ENCODE measurements at regions not wholly inside any gene's neighbourhood (a gene's known extent, or its start where the extent isn't known, plus 50 kb on each side); places are given as distances from the start of the nearest gene placed in this dataset.

DNA sequence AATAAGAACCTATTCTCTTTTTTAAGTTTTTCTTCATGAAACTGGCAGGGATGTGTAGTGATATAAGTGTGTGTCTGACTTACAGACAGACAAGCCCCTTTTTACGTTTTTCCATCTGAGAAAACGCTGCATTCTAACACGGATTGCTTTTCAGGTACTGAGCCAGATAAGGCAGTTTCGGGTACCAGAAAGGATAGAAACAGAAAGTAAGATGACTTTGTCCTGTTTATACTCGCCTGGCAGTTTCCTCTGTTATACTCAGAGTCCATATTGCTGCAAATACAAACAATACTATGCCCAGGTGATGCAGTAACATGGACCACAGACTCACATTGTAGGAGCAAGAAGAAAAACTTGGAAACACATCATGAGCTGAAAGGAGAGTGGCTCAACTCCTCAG, 2320.6 kb upstream of the AGA start:
- TF ChIP-seq EP300 (IDR thresholded peaks at IDR 0.05) (no peak), CTCF (IDR thresholded peaks at IDR 0.05) (no peak)

All from esophagus muscularis mucosa (tissue), 3 donors.